ENCODE measurements at regions not wholly inside any gene's neighbourhood (a gene's known extent, or its start where the extent isn't known, plus 50 kb on each side); places are given as distances from the start of the nearest gene placed in this dataset.

DNA sequence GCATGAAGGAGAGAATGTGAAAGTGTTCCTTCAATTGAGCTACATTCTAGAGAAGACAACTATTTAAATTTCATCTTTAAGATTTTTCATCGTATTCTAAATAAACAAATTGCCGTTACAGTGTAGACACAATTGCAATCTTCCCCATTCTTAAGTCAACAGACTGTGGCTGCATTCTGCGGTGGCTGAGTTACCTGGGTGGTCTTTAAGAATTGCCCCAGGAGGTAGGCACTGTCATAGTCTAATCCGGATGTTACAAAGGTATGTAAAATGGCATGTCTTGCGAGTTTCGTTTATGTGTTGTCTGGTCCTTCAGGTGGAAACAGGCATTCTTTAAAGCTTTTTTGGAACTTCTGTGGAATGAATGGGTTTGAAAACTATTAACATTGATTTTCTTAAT lies 586.1 kb upstream of the PITX2 start:
- no peak for TF ChIP-seq NR2F2 (IDR thresholded peaks at IDR 0.05)
- no peak for TF ChIP-seq HNF4G (IDR thresholded peaks at IDR 0.05)
- TF ChIP-seq FOXA1 (IDR thresholded peaks at IDR 0.05), result no peak
- TF ChIP-seq EGR1 (IDR thresholded peaks at IDR 0.05; ENCODE audit: low read depth in 2 of 2), result no peak
- TF ChIP-seq, protein P1, sequence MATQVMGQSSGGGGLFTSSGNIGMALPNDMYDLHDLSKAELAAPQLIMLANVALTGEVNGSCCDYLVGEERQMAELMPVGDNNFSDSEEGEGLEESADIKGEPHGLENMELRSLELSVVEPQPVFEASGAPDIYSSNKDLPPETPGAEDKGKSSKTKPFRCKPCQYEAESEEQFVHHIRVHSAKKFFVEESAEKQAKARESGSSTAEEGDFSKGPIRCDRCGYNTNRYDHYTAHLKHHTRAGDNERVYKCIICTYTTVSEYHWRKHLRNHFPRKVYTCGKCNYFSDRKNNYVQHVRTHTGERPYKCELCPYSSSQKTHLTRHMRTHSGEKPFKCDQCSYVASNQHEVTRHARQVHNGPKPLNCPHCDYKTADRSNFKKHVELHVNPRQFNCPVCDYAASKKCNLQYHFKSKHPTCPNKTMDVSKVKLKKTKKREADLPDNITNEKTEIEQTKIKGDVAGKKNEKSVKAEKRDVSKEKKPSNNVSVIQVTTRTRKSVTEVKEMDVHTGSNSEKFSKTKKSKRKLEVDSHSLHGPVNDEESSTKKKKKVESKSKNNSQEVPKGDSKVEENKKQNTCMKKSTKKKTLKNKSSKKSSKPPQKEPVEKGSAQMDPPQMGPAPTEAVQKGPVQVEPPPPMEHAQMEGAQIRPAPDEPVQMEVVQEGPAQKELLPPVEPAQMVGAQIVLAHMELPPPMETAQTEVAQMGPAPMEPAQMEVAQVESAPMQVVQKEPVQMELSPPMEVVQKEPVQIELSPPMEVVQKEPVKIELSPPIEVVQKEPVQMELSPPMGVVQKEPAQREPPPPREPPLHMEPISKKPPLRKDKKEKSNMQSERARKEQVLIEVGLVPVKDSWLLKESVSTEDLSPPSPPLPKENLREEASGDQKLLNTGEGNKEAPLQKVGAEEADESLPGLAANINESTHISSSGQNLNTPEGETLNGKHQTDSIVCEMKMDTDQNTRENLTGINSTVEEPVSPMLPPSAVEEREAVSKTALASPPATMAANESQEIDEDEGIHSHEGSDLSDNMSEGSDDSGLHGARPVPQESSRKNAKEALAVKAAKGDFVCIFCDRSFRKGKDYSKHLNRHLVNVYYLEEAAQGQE (IDR thresholded peaks at IDR 0.05), result no peak
- TF ChIP-seq, protein P2, sequence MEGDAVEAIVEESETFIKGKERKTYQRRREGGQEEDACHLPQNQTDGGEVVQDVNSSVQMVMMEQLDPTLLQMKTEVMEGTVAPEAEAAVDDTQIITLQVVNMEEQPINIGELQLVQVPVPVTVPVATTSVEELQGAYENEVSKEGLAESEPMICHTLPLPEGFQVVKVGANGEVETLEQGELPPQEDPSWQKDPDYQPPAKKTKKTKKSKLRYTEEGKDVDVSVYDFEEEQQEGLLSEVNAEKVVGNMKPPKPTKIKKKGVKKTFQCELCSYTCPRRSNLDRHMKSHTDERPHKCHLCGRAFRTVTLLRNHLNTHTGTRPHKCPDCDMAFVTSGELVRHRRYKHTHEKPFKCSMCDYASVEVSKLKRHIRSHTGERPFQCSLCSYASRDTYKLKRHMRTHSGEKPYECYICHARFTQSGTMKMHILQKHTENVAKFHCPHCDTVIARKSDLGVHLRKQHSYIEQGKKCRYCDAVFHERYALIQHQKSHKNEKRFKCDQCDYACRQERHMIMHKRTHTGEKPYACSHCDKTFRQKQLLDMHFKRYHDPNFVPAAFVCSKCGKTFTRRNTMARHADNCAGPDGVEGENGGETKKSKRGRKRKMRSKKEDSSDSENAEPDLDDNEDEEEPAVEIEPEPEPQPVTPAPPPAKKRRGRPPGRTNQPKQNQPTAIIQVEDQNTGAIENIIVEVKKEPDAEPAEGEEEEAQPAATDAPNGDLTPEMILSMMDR (IDR thresholded peaks at IDR 0.05; ENCODE audit: low read depth, low read length, missing input control), result no peak
- TF ChIP-seq TAF1 (conservative IDR thresholded peaks at IDR 0.05), result no peak
- TF ChIP-seq, protein P3, sequence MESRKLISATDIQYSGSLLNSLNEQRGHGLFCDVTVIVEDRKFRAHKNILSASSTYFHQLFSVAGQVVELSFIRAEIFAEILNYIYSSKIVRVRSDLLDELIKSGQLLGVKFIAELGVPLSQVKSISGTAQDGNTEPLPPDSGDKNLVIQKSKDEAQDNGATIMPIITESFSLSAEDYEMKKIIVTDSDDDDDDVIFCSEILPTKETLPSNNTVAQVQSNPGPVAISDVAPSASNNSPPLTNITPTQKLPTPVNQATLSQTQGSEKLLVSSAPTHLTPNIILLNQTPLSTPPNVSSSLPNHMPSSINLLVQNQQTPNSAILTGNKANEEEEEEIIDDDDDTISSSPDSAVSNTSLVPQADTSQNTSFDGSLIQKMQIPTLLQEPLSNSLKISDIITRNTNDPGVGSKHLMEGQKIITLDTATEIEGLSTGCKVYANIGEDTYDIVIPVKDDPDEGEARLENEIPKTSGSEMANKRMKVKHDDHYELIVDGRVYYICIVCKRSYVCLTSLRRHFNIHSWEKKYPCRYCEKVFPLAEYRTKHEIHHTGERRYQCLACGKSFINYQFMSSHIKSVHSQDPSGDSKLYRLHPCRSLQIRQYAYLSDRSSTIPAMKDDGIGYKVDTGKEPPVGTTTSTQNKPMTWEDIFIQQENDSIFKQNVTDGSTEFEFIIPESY (IDR thresholded peaks at IDR 0.05), result no peak
- TF ChIP-seq, protein P4, sequence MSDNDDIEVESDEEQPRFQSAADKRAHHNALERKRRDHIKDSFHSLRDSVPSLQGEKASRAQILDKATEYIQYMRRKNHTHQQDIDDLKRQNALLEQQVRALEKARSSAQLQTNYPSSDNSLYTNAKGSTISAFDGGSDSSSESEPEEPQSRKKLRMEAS (IDR thresholded peaks at IDR 0.05), result no peak
- Histone ChIP-seq H3K9me3 (ENCODE audit: control insufficient read depth in 4 of 4, low read length in 3 of 4) (no peaks in the 10 kb centered on the region), H3K27me3 (ENCODE audit: control insufficient read depth in 4 of 4, insufficient read depth in 4 of 4, low read length in 3 of 4) (peaks cover 0 to 2% (median 0%) of the 10 kb centered on the region in 4 donors), H3K27ac (ENCODE audit: low read depth in 1 of 2, low read length in 2 of 2) (no peak overlapping the region), H3K9ac (ENCODE audit: low read depth in 1 of 2, low read length in 2 of 2) (no peak overlapping the region), H3K36me3 (ENCODE audit: control insufficient read depth in 4 of 4, insufficient read depth in 3 of 4, low read depth in 1 of 4, low read length in 3 of 4) (no peaks in the 10 kb centered on the region), H3K4me1 (ENCODE audit: control insufficient read depth in 4 of 4, insufficient read depth in 4 of 4, low read length in 3 of 4) (no peaks in the 10 kb centered on the region), H3K4me3 (ENCODE audit: low read depth in 1 of 3, low read length in 3 of 3) (no peak overlapping the region)
- DNase-seq (ENCODE audit: low spot score), result no peak
- 38% methylated on average over 6 of the region's 6 CpGs for WGBS

DNA sequence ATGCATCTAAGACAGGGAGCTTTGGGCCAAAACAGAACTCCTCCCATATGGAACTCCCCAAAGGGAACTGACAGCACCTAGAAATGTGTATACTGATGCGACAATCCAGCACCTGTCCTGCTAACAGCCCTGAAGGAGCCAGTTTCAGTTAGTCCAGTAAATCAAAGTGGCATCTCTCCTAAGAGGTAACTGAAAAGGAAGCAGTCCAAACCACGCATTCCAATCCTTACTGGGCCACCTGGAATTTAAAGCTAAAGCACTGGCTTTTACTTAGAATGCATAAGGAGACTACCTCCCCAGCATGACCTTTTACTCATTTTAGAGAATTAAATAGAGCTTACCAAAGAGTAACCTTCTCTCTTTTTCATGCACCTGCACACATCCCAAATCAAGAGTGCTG lies 586.8 kb upstream of the PITX2 start:
- no peak for DNase-seq (ENCODE audit: low spot score)
- H3K36me3 ChIP-seq (ENCODE audit: control insufficient read depth in 4 of 4, insufficient read depth in 3 of 4, low read depth in 1 of 4, low read length in 3 of 4), result no peaks in the 10 kb centered on the region
- TF ChIP-seq, protein P1 (IDR thresholded peaks at IDR 0.05), result no peak
- TF ChIP-seq, protein P3 (IDR thresholded peaks at IDR 0.05), result no peak
- no peaks in the 10 kb centered on the region for H3K4me1 ChIP-seq (ENCODE audit: control insufficient read depth in 4 of 4, insufficient read depth in 4 of 4, low read length in 3 of 4)
- WGBS, result 50% methylated on average over 2 of the region's 2 CpGs
- no peak overlapping the region for H3K4me3 ChIP-seq (ENCODE audit: low read depth in 1 of 3, low read length in 3 of 3)
- no peak overlapping the region for H3K27ac ChIP-seq (ENCODE audit: low read depth in 1 of 2, low read length in 2 of 2)
- no peak overlapping the region for H3K9ac ChIP-seq (ENCODE audit: low read depth in 1 of 2, low read length in 2 of 2)
- no peaks in the 10 kb centered on the region for H3K9me3 ChIP-seq (ENCODE audit: control insufficient read depth in 4 of 4, low read length in 3 of 4)
- H3K27me3 ChIP-seq (ENCODE audit: control insufficient read depth in 4 of 4, insufficient read depth in 4 of 4, low read length in 3 of 4), result peaks cover 0 to 2% (median 0%) of the 10 kb centered on the region in 4 donors

All from liver (tissue), 8 donors.